Esophagus squamous epithelium (tissue), 5 donors: ENCODE measurements at regions not wholly inside any gene's neighbourhood (a gene's known extent, or its start where the extent isn't known, plus 50 kb on each side); places are given as distances from the start of the nearest gene placed in this dataset.

Experiments used
- DNase-seq: peaks from one replicate; lab custom pipeline; 2025; lab: John Stamatoyannopoulos, UW
- H3K27ac ChIP-seq, 4 donors: fragments of 200-600 bp; sonication (generic); one replicate each; pipeline ENCODE4 v1.5.1; 2016 to 2019; ENCODE audit warnings: mild to moderate bottlenecking in 1 of 4
- H3K27me3 ChIP-seq, 4 donors: fragments of 200-600 bp; sonication (generic); 1 replicate in 3 of 4; 2 replicates in 1 of 4; pipeline versions ENCODE4 v1.5.1 to v1.6.0; 2017 to 2021; ENCODE audit warnings: antibody characterized with exemption in 1 of 4
- H3K36me3 ChIP-seq, 3 donors: fragments of 200-600 bp; sonication (generic); one replicate each; pipeline ENCODE4 v1.5.1; 2016 to 2019
- H3K4me1 ChIP-seq, 3 donors: fragments of 200-600 bp; sonication (generic); one replicate each; pipeline ENCODE4 v1.5.1; 2017 to 2019
- H3K4me3 ChIP-seq, 4 donors: fragments of 200-600 bp; sonication (generic); 1 replicate in 3 of 4; 2 replicates in 1 of 4; pipeline ENCODE4 v1.5.1; 2016 to 2019; ENCODE audit warnings: mild to moderate bottlenecking in 2 of 4, moderate library complexity in 1 of 4
- H3K9me3 ChIP-seq, 3 donors: fragments of 200-600 bp; sonication (generic); one replicate each; pipeline ENCODE4 v1.5.1; 2016 to 2019
- POLR2A ChIP-seq, 4 donors: fragments of 450-650 bp; IDR thresholded peaks; one replicate each; pipeline ENCODE4 v1.6.1; 2017; ENCODE audit warnings: antibody characterized with exemption in 4 of 4, mild to moderate bottlenecking in 4 of 4, moderate library complexity in 3 of 4
- WGBS, 2 donors: methylation state at CpG; one replicate each; pipeline ENCODE4 v1.1.5; 2018; 5-methylcytosine and 5-hydroxymethylcytosine counted together
- intact Hi-C: fragments of 100-400 bp; cut with DNase I; formaldehyde crosslinking; loops from one replicate; pipeline ENCODE4 v1.15.0; 2022
- TF ChIP-seq, protein P1 (sequence below), 6 experiments: fragments of 450-650 bp in 4 of 6; fragments of 200-600 bp in 2 of 6; sonication (generic) in 2 of 6; IDR thresholded peaks; one replicate each; pipeline ENCODE4 v1.5.1; 2016 to 2019; ENCODE audit warnings: antibody characterized with exemption in 6 of 6, mild to moderate bottlenecking in 4 of 6, moderate library complexity in 4 of 6
- donor health status: DM: yes; HTN: yes; CAD: no.

DNA sequence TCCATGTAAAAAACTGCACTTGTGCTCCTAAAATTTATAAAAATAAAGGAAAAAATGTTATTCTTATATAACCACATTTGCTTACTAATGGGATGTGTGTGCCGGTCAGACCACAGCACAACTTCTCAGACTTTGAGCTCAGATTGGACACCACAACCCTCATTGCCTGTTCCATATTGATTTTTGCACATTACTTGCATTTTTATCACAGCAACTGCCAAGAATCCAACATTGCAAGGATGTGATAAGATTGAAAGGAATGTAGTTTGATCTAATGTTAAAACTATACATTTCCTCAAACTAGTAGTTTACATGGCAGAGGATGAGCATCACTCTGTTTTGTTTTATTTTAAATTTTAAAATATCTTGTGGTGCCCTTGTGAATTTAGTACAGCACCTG, 227.8 kb downstream of the KDR start:
- H3K27me3 ChIP-seq: no peaks in the 10 kb centered on the region
- no peak overlapping the region for H3K4me3 ChIP-seq
- H3K4me1 ChIP-seq: peaks cover 0 to 15% (median 7%) of the 10 kb centered on the region in 3 donors
- H3K27ac ChIP-seq: no peak overlapping the region
- DNase-seq: no peak
- 92 to 100% methylated on average over 1 of the region's 1 CpG for WGBS, 2 donors
- intact Hi-C loops: no loop called here
- no peaks in the 10 kb centered on the region for H3K36me3 ChIP-seq
- TF ChIP-seq, protein P1, sequence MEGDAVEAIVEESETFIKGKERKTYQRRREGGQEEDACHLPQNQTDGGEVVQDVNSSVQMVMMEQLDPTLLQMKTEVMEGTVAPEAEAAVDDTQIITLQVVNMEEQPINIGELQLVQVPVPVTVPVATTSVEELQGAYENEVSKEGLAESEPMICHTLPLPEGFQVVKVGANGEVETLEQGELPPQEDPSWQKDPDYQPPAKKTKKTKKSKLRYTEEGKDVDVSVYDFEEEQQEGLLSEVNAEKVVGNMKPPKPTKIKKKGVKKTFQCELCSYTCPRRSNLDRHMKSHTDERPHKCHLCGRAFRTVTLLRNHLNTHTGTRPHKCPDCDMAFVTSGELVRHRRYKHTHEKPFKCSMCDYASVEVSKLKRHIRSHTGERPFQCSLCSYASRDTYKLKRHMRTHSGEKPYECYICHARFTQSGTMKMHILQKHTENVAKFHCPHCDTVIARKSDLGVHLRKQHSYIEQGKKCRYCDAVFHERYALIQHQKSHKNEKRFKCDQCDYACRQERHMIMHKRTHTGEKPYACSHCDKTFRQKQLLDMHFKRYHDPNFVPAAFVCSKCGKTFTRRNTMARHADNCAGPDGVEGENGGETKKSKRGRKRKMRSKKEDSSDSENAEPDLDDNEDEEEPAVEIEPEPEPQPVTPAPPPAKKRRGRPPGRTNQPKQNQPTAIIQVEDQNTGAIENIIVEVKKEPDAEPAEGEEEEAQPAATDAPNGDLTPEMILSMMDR (IDR thresholded peaks at IDR 0.05): no peak
- no peak for TF ChIP-seq POLR2A (IDR thresholded peaks at IDR 0.05)
- no peaks in the 10 kb centered on the region for H3K9me3 ChIP-seq

DNA sequence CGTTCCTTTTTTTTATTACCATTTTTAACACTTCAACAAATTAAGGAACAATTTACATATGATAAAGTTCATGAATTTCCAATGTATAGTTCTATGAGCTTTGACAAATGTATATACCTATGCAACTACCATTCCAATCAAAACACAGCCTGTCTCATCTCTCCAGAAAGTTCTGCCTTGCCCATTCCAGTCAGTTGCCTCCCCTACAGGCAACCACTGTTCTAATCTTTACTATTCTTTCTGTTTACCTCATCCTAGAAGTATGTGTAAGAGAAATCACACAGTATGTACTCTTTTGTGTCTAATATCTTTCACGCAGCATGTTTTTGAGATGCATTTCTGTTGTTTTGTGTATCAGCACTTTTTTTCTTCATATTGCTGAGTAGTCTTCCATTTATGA, 224.9 kb downstream of the KIT start:
- no peak for TF ChIP-seq POLR2A (IDR thresholded peaks at IDR 0.05)
- TF ChIP-seq, protein P1 (IDR thresholded peaks at IDR 0.05): no peak
- H3K36me3 ChIP-seq: no peaks in the 10 kb centered on the region
- H3K27me3 ChIP-seq: no peaks in the 10 kb centered on the region
- H3K9me3 ChIP-seq: no peaks in the 10 kb centered on the region
- H3K27ac ChIP-seq: no peak overlapping the region
- WGBS, 2 donors: 48 to 56% methylated on average over 2 of the region's 2 CpGs
- no peak overlapping the region for H3K4me3 ChIP-seq
- no peak for DNase-seq
- H3K4me1 ChIP-seq: no peaks in the 10 kb centered on the region
- intact Hi-C loops: no loop called here

DNA sequence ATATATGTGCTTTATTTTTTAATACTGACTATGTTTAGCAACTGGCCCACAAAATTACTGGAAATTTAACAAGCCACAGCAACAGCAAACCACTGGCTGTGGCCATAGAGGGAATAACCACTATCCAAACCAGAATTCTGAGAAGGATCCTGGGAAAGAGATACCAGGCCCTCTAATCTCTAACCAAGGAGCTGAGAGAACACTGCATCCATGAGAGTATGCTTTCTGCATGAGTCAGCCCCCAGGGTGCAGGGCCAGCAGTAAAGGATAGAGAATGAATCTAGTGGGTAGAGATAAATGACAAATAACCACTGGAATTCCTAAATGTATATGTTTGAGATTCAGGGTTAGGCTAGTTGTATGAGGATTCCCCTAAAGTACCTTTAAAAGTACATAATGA, 221.8 kb downstream of the KIT start:
- Histone ChIP-seq H3K27me3 (no peaks in the 10 kb centered on the region), H3K27ac (no peak overlapping the region), H3K4me1 (no peaks in the 10 kb centered on the region), H3K9me3 (no peaks in the 10 kb centered on the region), H3K36me3 (no peaks in the 10 kb centered on the region), H3K4me3 (no peak overlapping the region)
- TF ChIP-seq POLR2A (IDR thresholded peaks at IDR 0.05): no peak
- TF ChIP-seq, protein P1 (IDR thresholded peaks at IDR 0.05): no peak
- DNase-seq: no peak
- intact Hi-C loops: no loop called here

DNA sequence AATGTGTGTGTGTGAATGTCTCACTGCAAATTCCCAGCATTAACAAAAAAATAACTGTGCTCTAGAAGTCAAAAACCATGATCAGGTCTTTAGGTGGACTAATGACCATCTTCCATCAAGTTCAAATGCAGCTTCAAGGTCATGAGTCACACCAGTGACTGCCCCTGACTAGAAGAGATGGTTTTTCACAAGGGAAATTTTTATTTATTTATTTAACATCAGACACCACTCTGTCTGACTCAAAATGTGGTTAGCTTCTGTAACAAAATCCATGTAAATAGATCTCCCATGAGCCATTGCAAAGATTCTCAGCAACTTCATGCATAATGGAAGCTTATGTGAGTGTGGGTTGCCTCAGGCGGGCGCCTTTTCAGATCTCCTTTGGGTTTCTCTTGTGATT, 219.2 kb downstream of the KIT start:
- WGBS, 2 donors: 93 to 96% methylated on average over 2 of the region's 2 CpGs
- no peak overlapping the region for H3K27ac ChIP-seq

DNA sequence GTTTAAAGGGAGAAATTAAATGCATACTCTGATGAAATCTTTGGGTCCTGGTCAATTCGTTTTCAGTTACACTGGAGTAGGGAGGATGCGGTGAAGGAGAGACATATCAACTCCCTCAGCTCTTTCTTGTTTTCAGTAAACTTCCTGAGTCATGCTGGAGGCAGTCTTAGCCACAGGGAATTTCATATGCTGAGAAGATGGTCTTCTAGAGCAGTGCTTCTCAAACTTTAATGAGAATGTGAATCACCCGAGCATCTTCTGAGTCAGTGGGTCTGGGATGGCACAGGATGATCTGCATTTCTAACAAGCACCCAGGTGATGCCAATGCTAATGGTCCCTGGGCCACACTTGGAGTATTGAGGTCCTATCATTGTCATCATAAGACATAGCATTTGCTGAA, 214.5 kb downstream of the KIT start:
- Histone ChIP-seq H3K27ac (no peak overlapping the region), H3K27me3 (no peaks in the 10 kb centered on the region), H3K4me1 (no peaks in the 10 kb centered on the region), H3K9me3 (no peaks in the 10 kb centered on the region), H3K4me3 (no peak overlapping the region), H3K36me3 (no peaks in the 10 kb centered on the region)
- 81 to 88% methylated on average over 3 of the region's 3 CpGs for WGBS, 2 donors
- TF ChIP-seq POLR2A (IDR thresholded peaks at IDR 0.05): no peak
- TF ChIP-seq, protein P1 (IDR thresholded peaks at IDR 0.05): no peak
- DNase-seq: no peak
- intact Hi-C loops: no loop called here

More for the DNA sequence above, 219.2 kb downstream of the KIT start:
- Histone ChIP-seq H3K9me3 (no peaks in the 10 kb centered on the region), H3K27me3 (no peaks in the 10 kb centered on the region), H3K4me3 (no peak overlapping the region), H3K4me1 (no peaks in the 10 kb centered on the region), H3K36me3 (no peaks in the 10 kb centered on the region)
- intact Hi-C loops: no loop called here
- no peak for TF ChIP-seq POLR2A (IDR thresholded peaks at IDR 0.05)
- TF ChIP-seq, protein P1 (IDR thresholded peaks at IDR 0.05): no peak
- no peak for DNase-seq
